Stimulated activated CD8-positive, alpha-beta memory T cell treated with anti-CD3 and anti-CD28 coated beads, Interleukin-2, amount 100 ng/mL, for 1 hour (primary cell): ENCODE measurements at regions not wholly inside any gene's neighbourhood (a gene's known extent, or its start where the extent isn't known, plus 50 kb on each side); places are given as distances from the start of the nearest gene placed in this dataset.
"Not testable (repeated sequence)": the region's sequence is repeated elsewhere in the genome, so short reads cannot be mapped to it uniquely, and the experiment has no call there.

ENCODE experiments used
- DNase-seq, 2 donors: peaks; one replicate each; pipeline ENCODE4 v3.0.0-alpha.2; 2020; ENCODE audit warnings: low read depth in 2 of 2

- not testable (repeated sequence) for DNase-seq
These were observed 240.1 kb downstream of the NPIPA7 start for GRCh38 chr16:16618963-16619465.

GRCh38 chr16:16624367-16624766, 245.4 kb downstream of the NPIPA7 start:
- DNase-seq = not testable (repeated sequence)

- DNase-seq = not testable (repeated sequence)
These were observed 246.2 kb downstream of the NPIPA7 start for GRCh38 chr16:16625140-16625539.

- not testable (repeated sequence) for DNase-seq
These were observed 248.9 kb downstream of the NPIPA7 start for GRCh38 chr16:16627865-16628264.

GRCh38 chr16:16638231-16638630, 259.3 kb downstream of the NPIPA7 start:
- not testable (repeated sequence) for DNase-seq

GRCh38 chr16:16638714-16639113, 259.8 kb downstream of the NPIPA7 start:
- DNase-seq = not testable (repeated sequence)

GRCh38 chr16:16643828-16644227, 264.9 kb downstream of the NPIPA7 start:
- not testable (repeated sequence) for DNase-seq

GRCh38 chr16:16648002-16648401, 269.1 kb downstream of the NPIPA7 start:
- DNase-seq = not testable (repeated sequence)

- not testable (repeated sequence) for DNase-seq
These were observed 293.4 kb downstream of the NPIPA7 start for GRCh38 chr16:16672180-16672812.

- DNase-seq = not testable (repeated sequence)
These were observed 295.9 kb downstream of the NPIPA7 start for GRCh38 chr16:16674820-16675219.

- DNase-seq = not testable (repeated sequence)
These were observed 342.9 kb downstream of the NPIPA7 start for GRCh38 chr16:16721849-16722248.

- DNase-seq = not testable (repeated sequence)
These were observed 343.7 kb downstream of the NPIPA7 start for GRCh38 chr16:16722666-16723065.

- DNase-seq = not testable (repeated sequence)
These were observed 345.0 kb downstream of the NPIPA7 start for GRCh38 chr16:16723819-16724519.

GRCh38 chr16:16727048-16727447, 348.1 kb downstream of the NPIPA7 start:
- not testable (repeated sequence) for DNase-seq

GRCh38 chr16:16742573-16742972, 363.6 kb downstream of the NPIPA7 start:
- not testable (repeated sequence) for DNase-seq

GRCh38 chr16:16754992-16755667, 376.2 kb downstream of the NPIPA7 start:
- DNase-seq = not testable (repeated sequence)

GRCh38 chr16:16763449-16763848, 384.5 kb downstream of the NPIPA7 start:
- DNase-seq = no peak

GRCh38 chr16:16770717-16771116, 391.8 kb downstream of the NPIPA7 start:
- DNase-seq = not testable (repeated sequence)

GRCh38 chr16:16774389-16774788, 395.4 kb downstream of the NPIPA7 start:
- no peak for DNase-seq

GRCh38 chr16:16778332-16778731, 399.4 kb downstream of the NPIPA7 start:
- no peak for DNase-seq

GRCh38 chr16:16780588-16780987, 401.6 kb downstream of the NPIPA7 start:
- DNase-seq = no peak

- DNase-seq = no peak
These were observed 403.2 kb downstream of the NPIPA7 start for GRCh38 chr16:16782153-16782552.
